ENCODE measurements at regions not wholly inside any gene's neighbourhood (a gene's known extent, or its start where the extent isn't known, plus 50 kb on each side); places are given as distances from the start of the nearest gene placed in this dataset.
"Not testable (repeated sequence)": the region's sequence is repeated elsewhere in the genome, so short reads cannot be mapped to it uniquely, and the experiment has no call there.

GRCh38 chr2:14994721-14995120, 362.2 kb downstream of the LRATD1 start:
- DNase-seq, result no peak

DNA sequence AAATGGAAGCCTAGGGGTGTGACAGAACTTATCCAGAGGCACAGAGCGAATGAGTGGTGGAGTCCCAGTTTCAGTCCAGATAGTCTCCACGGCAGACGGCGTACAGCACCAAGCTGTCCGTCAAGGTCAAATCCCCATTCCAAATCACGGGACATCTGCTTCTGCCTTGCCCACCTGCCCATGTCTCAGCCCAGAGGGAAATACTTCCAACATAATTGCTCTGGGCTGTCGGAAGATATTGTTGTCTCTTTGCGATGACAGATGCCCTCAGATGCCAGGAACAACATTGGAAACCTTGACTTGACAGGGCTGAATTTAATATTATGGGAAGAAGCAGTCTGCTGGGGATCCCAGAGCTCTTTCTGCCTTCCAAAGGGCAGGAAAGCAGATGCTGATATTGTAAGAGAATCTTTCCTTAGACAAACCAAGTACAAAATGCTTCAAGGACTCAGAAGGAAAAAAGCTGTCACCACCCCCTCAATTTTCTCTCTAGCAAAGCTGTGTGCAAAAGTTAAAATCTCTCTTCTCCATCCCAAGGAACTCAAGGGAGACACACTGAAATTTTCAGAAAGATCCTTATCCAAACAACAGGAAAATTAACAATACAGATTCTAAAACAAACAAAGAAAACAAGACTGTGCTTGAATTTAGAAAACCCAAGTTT, 364.0 kb downstream of the LRATD1 start:
- DNase-seq, result no peak

- no peak for DNase-seq
Observed at GRCh38 chr2:14998546-14998945, 366.0 kb downstream of the LRATD1 start.

DNA sequence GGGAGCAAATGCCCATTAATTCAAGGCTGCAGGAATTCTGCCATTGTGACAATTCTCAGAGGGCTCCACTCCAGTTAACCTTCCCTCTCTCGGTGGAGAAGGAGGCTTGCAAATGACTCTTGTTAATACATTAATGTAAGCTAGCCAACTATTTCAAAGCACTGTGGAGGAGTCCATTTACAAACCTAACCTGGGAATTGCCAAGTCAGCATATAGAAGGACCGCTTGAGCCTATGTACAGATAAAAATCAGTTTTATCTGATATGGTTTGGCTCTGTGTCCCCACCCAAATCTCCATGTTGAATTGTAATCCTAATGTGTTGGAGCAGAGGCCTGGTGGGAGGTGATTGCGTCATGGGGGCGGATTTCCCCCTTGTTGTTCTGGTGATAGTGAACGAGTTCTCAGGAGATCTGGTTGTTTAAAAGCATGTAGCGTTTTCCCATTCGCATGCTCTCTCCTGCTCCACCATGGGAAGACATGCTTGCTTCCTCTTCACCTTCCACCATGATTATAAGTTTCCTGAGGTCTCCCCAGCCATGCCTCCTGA, 366.7 kb downstream of the LRATD1 start:
- no peak for DNase-seq

DNA sequence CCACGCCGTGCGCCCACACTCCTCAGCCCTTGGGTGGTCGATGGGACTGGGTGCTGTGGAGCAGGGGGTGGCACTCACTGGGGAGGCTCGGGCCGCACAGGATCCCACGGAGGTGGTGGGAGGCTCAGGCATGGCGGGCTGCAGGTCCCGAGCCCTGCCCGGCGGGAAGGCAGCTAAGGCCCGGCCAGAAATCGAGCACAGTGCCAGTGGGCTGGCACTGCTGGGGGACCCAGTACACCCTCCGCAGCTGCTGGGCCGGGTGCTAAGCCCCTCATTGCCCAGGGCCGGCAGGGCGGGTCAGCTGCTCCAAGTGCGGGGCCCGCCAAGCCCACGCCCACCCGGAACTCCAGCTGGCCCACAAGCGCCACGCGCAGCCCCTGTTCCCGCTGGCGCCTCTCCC, 370.0 kb downstream of the LRATD1 start:
- DNase-seq, result not testable (repeated sequence)

GRCh38 chr2:15006667-15007066, 374.1 kb downstream of the LRATD1 start:
- DNase-seq, result no peak

- no peak for DNase-seq
Observed at GRCh38 chr2:15009681-15010080, 377.2 kb downstream of the LRATD1 start.

DNA sequence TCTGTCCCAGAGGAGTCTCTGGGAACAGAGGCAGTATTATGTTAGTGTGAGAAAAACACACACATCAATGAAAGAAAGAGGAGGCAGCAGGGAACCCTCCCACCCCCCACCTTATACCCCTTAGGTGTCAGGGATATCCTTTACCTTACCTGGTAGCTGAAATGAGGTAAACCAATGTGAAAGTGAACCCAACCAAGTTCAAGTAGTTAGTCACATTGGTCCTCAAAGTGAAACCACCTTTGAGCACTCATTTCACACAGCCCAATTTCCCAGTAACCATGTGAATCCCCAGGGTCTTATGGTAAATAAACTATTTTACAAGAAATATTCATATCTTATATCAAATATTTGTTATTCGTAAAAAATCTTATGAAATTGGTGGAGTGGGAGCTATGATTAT, 377.8 kb downstream of the LRATD1 start:
- DNase-seq, result no peak

DNA sequence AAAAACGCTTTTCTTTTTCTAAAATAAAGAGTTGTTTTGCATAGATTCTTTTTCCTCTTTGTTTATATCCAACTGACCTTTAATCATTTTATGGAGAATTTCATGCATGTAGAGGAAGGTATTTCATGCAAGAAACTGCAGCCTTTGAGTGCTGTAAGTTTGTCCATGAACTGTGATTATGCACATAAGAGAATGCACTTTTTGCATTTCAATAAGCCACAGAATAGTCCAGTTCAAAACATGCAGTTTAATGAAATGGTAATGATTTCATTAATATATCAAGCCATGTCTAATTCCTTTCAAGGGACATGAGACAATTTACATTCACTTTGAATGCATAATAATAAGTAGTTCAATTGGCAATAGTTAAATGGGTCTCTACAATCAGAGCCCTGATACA, 386.3 kb downstream of the LRATD1 start:
- no peak for DNase-seq

GRCh38 chr2:15023221-15023620, 390.7 kb downstream of the LRATD1 start:
- no peak for DNase-seq

DNA sequence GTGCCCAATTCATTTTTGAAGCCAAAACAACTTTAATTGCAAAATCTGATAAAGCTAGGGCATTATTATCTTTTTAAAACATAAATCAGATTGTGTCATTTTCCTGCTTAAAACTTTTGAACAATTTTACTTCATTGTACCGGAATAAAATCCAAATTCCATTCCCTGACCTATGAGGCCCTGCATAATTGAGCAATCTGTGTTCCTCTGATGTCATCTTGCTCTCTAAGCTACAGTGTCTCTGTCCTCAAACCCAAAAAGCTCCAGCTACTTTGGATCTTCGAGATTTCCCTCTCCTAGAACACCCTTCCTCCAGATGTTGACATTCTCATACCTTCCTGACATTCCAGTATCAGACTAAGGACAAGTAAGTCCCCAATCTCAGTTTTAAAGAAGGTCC, 395.9 kb downstream of the LRATD1 start:
- DNase-seq, result no peak

DNA sequence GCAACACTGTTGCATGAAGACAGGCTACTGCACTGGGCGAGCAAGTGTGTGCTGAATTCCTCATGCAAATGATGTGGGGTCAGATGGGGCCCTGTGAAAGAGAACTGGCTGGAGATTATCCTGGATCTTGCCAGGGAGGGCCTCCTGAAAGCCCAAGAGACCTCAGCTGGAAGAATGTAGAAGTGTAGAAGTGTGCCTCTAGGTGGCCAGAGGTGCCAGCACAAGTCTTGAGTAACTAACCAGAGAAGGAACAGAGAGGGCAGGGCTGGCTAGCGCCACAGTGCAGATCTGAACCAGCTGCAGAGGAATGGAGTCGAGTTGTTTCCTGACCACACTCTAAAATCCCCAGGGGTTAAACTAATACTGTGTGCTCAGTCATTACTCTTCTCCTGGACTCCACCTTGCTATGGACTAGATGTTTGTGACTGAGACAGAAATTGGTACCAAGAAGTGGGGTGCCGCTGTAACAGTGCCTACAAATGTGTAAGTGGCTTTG, 399.3 kb downstream of the LRATD1 start:
- no peak for DNase-seq

DNA sequence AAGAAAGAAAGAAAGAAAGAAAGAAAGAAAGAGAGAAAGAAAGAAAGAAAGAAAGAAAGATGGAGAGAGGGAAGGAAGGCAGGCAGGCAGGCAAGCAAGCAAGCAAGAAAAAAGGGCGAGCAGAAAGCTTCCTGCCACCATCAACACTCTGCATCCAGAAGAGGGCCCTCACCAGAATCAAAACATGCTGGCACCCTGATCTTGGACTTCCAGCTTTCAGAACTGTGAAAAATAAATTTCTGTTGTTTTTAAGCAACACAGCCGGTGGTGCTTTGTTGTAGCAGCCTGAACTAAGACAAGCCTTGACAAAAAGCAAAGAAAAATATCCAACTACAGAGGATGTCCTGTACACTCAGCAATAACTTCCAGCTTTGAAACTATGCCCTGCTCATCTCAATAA, 401.7 kb downstream of the LRATD1 start:
- DNase-seq, result no peak

- DNase-seq, result no peak
Observed at GRCh38 chr2:15034860-15035259, 402.3 kb downstream of the LRATD1 start.

DNA sequence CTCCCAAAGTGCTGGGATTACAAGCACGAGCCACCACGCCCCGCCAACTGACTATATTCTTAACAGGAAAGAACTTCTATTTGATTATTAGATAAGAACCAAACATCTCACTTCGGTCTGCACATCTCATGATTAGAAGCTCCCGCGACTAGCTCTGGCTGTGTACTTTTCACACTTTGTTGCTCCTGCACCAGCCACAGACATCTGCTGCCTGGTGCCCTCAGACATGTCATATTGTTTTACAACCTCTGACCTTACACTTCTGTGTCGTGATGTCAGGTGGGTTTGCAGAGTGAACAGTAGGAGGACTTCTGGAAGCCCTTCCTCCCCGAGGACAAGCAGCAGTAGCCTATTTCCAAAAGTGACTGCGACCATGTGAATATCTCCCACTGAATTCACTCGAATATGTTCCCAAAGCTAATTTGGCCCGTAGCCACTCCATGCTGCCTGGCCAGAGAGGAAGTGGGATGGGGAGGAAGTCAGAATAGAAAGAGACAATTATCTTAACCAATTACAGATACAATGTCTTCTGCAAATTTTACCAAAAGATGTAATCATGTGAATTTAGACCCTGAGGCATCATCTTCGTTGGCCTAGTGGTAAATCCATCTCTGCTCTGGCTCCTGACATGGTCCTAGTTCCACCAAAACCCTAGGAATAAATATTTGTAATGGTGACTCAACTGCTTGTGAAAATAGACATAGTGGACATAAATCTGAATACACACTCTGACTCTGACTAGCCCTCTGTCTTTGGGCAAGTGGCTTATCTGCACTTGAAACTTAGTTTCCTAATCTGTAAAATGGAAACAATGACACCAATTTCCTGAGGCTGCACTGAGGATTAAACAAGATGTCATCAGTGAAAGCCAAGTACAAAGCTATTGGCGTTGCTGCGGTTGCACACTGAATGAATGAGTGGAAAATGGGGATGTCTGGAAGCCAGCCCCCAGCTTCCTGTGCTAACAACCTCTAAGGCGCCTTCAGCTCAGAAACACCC, 406.1 kb downstream of the LRATD1 start:
- no peak for DNase-seq

DNA sequence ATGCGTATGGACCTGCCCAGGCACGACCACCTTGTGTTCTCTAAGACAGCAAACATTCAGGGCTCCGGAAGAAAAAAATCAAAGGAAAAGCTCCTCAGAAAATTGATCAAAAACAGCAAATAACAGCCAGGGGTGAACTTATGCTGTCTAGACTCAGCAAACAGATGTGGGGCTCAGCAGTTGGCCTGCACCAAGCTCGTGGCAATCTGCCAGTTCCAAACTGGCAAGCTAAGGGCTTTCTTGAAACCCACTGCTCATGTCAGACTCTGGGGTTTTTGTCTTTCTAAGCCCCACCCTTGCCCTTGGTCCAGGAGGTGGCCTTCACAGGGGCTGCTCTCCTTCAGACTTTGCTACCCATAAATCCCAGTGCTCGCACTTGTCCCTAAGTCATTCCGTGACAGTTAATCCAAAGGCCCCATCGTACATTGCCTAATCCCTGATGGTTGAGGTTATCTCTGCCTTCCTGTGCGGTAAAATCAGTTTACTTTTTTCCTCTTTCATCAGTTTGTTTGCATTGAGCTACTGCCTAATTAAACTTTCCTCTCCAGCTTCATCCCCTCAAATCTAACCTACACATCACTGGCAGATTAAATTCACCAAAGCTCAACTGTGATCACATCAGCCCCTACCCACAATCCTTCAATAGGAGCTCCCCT, 408.0 kb downstream of the LRATD1 start:
- no peak for DNase-seq

DNA sequence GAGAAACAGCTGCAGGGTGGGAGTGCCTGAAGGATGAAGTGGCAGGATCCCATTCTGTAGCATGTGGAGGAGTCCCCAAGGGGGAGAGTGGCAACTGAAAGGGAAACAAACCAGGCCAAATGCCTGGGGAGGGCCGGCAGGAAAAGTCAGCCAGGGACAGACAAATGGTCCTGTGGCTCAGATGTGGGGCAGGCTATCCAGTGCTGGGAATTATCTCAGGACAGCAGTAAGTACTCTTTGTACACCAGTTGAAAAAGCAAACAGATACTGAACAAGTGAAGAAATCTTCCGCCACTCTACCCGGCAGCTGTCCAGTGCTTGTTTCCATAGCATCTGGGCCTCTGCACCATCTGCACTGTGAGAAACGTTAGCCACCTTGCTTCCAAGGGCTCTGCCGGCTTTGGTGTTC, 408.9 kb downstream of the LRATD1 start:
- no peak for DNase-seq

DNA sequence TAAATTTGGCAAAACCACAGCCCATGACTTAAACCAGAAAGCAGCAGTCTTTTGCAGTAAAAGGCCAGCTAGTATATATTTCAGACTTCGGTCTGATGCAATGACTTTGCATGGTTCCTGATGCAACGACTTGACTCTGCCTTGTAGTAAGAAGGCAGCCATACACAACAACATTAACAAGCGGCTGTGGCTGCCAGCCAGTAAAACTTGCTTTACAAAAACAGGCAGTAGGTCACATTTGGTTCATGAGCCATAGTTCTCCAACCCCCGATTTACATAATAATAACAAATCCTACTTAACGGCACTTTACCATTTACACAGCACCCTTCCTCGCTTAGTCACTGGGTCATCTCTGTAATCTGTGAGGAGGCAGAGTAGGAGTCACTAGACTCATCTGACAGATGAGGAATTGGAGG, 410.3 kb downstream of the LRATD1 start:
- no peak for DNase-seq

- DNase-seq, result no peak
Observed at GRCh38 chr2:15043336-15044058, 411.0 kb downstream of the LRATD1 start.

- DNase-seq, result no peak
Observed at GRCh38 chr2:15045054-15045453, 412.5 kb downstream of the LRATD1 start.

DNA sequence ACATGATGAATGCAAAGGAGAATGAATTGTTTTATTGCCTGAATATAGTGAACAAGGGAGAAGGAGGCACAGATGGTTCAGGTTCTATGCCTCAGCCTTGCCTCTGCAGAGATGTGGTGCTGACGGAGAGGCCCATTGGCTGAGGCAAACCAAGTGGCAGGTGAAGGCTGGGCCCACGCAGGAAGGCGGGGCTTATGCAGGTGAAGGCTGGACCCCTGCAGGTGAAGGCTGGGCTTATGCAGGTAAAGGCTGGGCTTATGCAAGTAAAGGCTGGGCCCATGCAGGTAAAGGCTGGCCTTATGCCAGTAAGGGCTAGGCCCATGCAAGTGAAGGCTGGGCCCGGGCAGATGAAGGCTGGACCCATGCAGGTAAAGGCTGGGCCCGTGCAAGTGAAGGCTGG, 414.7 kb downstream of the LRATD1 start:
- DNase-seq, result no peak

DNA sequence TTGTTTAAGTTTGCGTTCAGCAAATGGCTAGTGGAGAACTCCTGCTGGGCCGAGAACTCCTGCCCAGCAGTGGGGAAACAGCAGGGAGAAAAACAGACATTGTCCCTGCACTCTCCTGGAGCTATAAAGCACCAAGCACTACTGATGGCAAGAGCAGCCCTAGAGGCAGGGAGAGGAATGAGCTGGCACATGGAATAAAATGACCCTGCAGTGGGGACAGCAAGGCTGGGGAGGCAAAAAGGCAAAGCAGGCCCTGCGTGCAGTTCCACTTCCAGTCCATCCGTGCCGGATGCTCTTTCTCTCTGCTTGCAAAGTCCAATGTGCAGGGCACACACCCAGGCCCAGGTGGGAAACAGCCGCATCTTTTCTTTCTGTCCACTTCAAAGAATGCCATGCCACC, 415.5 kb downstream of the LRATD1 start:
- DNase-seq, result no peak

All from NCI-H2029 treated with DMSO at 0.1 percent for 48 hours (cell line).